GM12878 (cell line): ENCODE measurements at regions not wholly inside any gene's neighbourhood (a gene's known extent, or its start where the extent isn't known, plus 50 kb on each side); places are given as distances from the start of the nearest gene placed in this dataset.

Source experiments
- EZH2 ChIP-seq: IDR thresholded peaks from 2 replicates; pipeline ENCODE4 v1.6.1; 2012; ENCODE audit warnings: low read depth, mild to moderate bottlenecking, control low read depth, inconsistent platforms, low read length, borderline replicate concordance; ENCODE audit not compliant: control insufficient read depth
- FOXM1 ChIP-seq: IDR thresholded peaks from 2 replicates; pipeline ENCODE4 v1.6.1; 2012; ENCODE audit warnings: low read depth, mild to moderate bottlenecking, inconsistent platforms, low read length, moderate library complexity

DNA sequence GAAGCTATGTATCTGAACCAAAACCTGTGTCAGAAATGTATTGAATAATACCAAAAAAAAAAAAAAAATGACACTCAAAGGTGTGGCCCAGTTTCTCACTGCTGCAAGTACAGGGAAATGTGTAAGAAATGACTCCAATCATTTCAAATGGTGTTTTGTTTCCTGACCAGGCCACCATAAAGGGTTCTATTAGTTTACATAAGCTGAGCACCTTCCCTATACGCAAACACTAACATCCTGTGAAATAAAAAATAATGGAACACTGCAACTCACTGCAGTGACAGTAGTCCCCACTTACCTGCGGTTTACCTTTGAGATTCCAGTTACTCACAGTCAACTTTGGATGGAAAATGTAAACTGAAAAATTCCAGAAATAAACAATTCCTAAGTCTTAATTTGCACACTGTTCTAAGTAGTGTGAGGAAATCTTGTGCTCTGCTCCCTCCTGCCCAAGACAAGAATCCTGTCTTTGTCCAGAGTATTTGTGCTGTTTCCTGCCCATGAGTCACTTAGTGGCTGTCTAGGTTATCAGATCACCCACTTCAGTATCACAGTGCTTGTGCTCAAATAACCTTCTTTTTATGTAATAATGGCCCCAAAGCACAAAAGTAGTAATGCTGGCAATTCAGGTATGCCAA is 265.3 kb downstream of the RCHY1 start:
- TF ChIP-seq FOXM1 (no peak), EZH2 (no peak)
